Jurkat, Clone E6-1 (cell line): ENCODE measurements at regions not wholly inside any gene's neighbourhood (a gene's known extent, or its start where the extent isn't known, plus 50 kb on each side); places are given as distances from the start of the nearest gene placed in this dataset.
"Not testable (repeated sequence)": the region's sequence is repeated elsewhere in the genome, so short reads cannot be mapped to it uniquely, and the experiment has no call there.

Experiments
- DNase-seq: peaks from one replicate; pipeline ENCODE4 v3.0.0-alpha.2; 2011; ENCODE audit warnings: low read depth, low spot score
- H3K4me3 ChIP-seq: 2 replicates; pipeline ENCODE4 v1.5.1; 2011; ENCODE audit warnings: mild to moderate bottlenecking, low read length, control low read depth, moderate library complexity

DNA sequence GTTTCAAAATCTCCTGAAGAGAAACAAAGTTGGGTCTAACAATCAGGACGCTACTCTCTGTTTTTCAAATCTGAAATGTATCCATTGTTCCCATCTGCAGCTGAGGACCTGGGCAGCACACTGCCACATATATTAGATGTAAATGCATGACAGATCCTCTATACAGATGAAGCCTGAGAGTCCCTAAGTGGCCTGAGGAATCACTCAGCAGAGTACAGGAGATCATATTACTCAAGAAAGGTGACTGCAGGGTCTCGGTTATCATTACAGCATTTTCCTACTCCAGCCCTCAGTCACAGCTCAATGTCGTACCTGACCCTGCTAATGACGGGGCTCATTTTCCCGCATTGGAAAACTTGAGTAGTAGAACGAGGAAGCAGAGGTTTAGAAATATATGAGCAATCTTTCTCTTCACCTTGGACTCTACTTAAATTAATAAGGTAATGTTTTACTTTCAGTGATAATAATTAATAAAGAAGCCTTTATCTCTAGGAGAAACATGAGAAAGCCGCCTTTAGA, 256.2 kb upstream of the IRAK1BP1 start:
- no peak overlapping the region for H3K4me3 ChIP-seq
- DNase-seq: no peak

GRCh38 chr6:78611886-78612480, 255.4 kb upstream of the IRAK1BP1 start:
- peak; percentile 16 for DNase-seq
- H3K4me3 ChIP-seq: no peak overlapping the region

DNA sequence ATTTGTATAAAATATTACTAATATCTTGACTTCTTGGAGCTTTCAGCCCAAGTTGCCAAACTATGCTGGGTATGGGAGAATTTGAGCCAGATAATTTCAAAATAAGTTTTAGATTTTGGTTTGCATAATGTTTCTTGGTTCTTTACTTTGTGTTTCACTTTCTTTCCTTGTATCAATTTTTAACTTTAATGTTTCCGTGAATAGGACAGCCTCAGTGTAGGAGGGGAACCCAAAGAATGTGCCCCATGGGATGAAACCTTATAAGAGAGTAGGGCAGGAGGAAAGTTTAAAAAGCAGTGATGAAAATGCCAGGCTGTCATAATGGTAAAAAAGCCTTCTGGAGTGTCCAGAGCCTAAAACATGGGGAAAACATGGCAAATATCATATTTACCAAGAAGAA, 252.4 kb upstream of the IRAK1BP1 start:
- no peak overlapping the region for H3K4me3 ChIP-seq

GRCh38 chr6:78615430-78615904, 251.9 kb upstream of the IRAK1BP1 start:
- no peak for DNase-seq
- H3K4me3 ChIP-seq: no peak overlapping the region

More for the DNA sequence above, 252.4 kb upstream of the IRAK1BP1 start:
- DNase-seq: no peak

GRCh38 chr6:78618970-78619369, 248.4 kb upstream of the IRAK1BP1 start:
- no peak overlapping the region for H3K4me3 ChIP-seq
- no peak for DNase-seq

- H3K4me3 ChIP-seq: no peak overlapping the region
- DNase-seq: no peak
Observed at GRCh38 chr6:78623554-78623953, 243.8 kb upstream of the IRAK1BP1 start.

GRCh38 chr6:78629154-78629721, 238.1 kb upstream of the IRAK1BP1 start:
- DNase-seq: no peak
- no peak overlapping the region for H3K4me3 ChIP-seq

GRCh38 chr6:78629836-78630235, 237.5 kb upstream of the IRAK1BP1 start:
- DNase-seq: no peak

DNA sequence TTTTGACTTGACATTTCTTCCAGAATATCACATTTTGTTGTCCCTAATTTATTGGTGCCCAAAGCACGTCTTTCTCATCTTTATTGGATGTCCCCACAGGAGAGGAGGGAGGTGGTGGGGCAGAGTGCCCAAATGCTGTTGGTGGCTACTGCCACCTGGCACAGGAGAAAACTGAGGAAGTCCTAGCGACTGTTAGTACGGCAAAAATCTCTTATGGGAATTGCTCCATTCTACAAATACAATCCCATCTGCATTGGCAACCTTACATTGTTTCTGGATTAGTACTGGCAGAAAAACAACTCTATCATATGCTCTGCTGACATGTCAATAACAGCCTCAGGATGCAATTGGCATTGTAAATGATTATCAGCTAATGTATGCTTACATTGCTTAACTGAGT, 235.4 kb upstream of the IRAK1BP1 start:
- no peak overlapping the region for H3K4me3 ChIP-seq
- DNase-seq: no peak

More at GRCh38 chr6:78629836-78630235, 237.5 kb upstream of the IRAK1BP1 start:
- H3K4me3 ChIP-seq: no peak overlapping the region

DNA sequence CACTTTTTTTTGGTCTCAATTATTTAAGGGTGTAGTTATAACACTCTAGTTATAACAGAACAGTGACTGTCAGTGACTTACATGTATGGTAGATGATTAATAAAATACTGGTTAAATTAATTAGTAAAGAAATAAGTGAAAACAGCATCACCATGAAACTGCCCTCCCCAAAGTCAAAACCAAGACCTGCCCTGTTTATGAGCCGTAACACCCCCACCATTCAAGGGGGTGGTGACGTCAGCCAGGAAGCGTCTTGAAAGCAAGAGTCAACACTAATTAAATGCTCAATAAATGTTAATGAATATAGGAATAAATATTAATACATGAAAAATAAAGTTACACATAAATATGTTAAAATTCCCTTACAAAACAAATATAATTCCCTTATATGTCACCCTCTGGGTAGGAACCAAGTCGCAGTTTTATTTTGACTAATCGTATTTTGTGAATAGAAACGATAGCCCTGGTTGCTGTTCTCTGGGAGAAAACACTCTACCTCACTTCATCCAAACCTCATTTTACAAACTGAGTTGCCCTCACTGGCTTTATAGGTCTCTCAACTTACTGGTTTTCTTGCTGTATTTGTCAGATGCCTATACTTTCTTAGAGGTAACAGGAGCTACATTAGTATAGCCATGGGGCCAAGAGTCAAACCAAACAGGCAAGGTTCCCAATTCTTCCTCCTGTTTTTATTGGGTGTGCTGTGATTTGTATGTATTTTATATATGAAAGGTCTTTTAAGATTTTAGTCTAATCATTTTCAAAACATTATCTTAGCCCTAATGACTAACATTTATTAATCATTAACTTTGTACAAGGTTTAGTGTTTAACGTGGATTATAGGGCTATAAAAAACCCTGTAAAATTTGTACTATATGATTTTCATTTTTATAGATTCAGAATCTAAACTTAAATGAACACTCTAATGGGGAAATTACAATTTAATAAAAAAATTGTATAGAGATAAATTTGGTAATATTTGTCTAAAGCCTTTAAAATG, 227.9 kb upstream of the IRAK1BP1 start:
- no peak overlapping the region for H3K4me3 ChIP-seq
- DNase-seq: no peak

- DNase-seq, H3K4me3 ChIP-seq: not testable (repeated sequence)
Observed at GRCh38 chr6:78643976-78644375, 223.4 kb upstream of the IRAK1BP1 start.

DNA sequence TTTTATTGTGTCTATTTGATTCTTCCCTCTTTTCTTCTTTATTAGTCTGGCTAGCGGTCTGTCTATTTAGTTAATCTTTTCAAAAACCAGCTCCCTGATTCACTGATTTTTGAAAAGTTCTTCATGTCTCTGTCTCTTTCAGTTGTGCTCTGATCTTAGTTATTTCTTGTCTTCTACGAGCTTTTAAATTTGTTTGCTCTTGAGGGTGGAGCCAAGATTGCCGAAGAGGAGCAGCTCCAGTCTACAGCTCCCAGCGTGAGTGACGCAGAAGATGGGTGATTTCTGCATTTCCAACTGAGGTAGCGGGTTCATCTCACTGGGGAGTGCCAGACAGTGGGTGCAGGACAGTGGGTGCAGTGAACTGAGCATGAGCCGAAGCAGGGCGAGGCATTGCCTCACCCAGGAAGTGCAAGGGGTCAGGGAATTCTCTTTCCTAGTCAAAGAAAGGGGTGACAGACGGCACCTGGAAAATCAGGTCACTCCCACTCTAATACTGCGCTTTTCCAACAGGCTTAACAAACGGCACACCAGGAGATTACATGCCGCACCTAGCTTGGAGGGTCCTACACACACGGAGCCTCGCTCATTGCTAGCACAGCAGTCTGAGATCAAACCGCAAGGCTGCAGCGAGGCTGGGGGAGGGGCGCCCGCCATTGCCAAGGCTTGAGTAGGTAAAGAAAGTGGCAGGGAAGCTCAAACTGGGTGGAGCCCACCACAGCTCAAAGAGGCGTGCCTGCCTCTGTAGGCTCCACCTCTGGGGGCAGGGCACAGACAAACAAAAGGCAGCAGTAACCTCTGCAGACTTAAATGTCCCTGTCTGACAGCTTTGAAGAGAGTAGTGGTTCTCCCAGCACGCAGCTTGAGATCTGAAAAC, 220.6 kb upstream of the IRAK1BP1 start:
- peak; percentile 25 for DNase-seq
- H3K4me3 ChIP-seq: peak overlapping the region; percentile 24

- DNase-seq, H3K4me3 ChIP-seq: not testable (repeated sequence)
Observed at GRCh38 chr6:78665819-78666218, 201.5 kb upstream of the IRAK1BP1 start.

GRCh38 chr6:78666764-78667163, 200.6 kb upstream of the IRAK1BP1 start:
- no peak for DNase-seq
- H3K4me3 ChIP-seq: no peak overlapping the region

GRCh38 chr6:78670156-78670555, 197.2 kb upstream of the IRAK1BP1 start:
- no peak overlapping the region for H3K4me3 ChIP-seq
- DNase-seq: no peak

GRCh38 chr6:78670802-78671201, 196.5 kb upstream of the IRAK1BP1 start:
- no peak overlapping the region for H3K4me3 ChIP-seq
- no peak for DNase-seq

DNA sequence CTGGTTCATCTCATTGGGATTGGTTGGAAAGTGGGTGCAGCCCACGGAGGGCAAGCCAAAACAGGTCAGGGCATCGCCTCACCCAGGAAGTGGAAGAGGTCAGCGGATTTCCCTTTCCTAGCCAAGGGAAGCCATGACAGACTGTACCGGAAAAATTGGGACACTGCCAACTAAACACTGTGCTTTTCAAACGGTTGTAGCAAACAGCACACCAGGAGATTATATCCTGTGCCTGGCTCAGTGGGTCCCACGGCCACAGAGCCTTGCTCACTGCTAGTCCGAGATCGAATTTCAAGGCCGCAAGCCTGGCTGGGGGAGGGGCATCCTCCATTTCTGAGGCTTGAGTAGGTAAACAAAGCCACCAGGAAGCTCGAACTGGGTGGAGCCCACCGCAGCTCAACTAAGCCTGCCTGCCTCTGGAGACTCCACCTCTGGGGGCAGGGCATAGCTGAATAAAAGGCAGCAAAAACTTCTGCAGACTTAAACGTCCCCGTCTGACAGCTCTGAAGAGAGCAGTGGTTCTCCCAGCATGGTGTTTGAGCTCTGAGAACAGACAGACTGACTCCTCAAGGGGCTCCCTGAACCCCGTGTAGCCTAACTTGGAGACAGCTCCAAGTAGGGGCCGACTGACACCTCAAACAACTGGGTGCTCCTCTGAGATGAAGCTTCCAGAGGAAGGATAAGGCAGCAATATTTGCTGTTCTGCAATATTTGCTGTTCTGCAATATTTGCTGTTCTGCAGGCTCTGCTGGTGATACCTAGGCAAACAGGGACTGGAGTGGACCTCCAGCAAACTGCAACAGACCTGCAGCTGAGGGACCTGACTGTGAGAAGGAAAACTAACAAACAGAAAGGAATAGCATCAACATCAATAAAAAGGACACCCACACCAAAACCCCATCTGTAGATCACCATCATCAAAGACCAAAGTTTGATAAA, 191.0 kb upstream of the IRAK1BP1 start:
- peak; percentile 28 for DNase-seq
- H3K4me3 ChIP-seq: not testable (repeated sequence)

DNA sequence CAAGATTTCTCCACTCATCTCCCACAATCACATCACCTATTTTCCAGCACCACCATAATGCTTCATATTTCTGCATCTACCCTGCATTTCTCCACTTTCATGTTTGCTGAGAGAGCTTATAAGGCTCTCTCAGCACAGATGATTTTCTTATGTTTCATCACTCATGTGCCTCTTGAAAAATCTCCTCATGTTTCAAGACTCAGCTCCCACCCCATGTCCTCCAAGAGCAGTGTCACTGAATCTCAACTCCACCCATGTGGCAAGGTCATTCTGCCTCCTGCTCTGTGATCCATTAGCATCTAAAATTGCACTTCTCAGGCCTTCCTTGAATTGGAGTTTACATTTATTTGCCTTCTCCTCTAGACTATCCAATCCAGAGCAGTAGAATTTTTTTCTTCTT, 178.7 kb upstream of the IRAK1BP1 start:
- no peak overlapping the region for H3K4me3 ChIP-seq
- no peak for DNase-seq
